AG10803 (cell line): ENCODE measurements at regions not wholly inside any gene's neighbourhood (a gene's known extent, or its start where the extent isn't known, plus 50 kb on each side); places are given as distances from the start of the nearest gene placed in this dataset.

ENCODE experiments used
- DNase-seq: peaks from one replicate; pipeline ENCODE4 v3.0.0; 2010; ENCODE audit warnings: low read depth
- H3K4me3 ChIP-seq: 2 replicates; pipeline ENCODE4 v1.5.1; 2011; ENCODE audit warnings: mild to moderate bottlenecking, low read length, control low read depth
- TF ChIP-seq, protein P1 (sequence below): conservative IDR thresholded peaks from 2 replicates; pipeline ENCODE4 v1.5.1; 2011; ENCODE audit warnings: mild to moderate bottlenecking, low read length, control low read depth, inconsistent platforms

DNA sequence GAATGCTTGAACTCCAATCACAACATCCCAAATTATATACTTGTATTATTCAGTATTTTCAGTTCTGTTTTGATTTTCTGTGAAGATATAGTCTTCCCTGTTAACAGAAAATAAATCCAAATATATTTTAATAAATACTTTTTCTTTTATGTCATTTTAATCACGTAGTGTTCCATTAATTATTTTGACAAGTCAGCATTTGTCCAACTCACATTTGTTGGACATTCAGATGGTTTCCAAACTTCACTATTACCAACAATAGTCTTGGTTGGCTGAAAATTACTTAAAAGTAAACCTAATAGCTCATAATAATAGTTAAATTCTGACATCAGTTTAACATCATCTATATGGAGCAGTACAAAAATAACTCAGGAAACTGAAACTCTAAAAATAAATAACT, 60.7 kb upstream of the SPANXD start:
- no peak overlapping the region for H3K4me3 ChIP-seq
- no peak for DNase-seq
- TF ChIP-seq, protein P1, sequence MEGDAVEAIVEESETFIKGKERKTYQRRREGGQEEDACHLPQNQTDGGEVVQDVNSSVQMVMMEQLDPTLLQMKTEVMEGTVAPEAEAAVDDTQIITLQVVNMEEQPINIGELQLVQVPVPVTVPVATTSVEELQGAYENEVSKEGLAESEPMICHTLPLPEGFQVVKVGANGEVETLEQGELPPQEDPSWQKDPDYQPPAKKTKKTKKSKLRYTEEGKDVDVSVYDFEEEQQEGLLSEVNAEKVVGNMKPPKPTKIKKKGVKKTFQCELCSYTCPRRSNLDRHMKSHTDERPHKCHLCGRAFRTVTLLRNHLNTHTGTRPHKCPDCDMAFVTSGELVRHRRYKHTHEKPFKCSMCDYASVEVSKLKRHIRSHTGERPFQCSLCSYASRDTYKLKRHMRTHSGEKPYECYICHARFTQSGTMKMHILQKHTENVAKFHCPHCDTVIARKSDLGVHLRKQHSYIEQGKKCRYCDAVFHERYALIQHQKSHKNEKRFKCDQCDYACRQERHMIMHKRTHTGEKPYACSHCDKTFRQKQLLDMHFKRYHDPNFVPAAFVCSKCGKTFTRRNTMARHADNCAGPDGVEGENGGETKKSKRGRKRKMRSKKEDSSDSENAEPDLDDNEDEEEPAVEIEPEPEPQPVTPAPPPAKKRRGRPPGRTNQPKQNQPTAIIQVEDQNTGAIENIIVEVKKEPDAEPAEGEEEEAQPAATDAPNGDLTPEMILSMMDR: no peak

DNA sequence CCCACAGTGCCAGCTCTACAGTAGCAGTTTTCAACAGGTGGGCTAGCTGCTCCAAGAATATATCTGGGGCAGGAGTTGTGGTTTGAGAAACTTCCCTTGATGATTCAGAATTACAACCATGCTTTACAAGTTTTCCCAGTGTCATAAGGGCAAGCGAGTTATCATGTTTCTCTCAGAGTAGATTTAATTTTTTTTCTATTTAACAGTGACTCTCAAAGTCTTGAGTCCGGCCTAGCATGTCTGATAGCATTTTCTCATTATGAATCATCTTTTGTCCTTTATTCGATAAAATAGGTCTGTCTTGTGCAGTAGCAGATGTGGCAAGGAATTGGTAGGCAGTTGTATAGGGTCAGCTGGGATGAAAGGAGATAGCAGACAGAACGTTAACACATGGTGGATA, 62.2 kb upstream of the SPANXD start:
- TF ChIP-seq, protein P1: no peak
- peak; percentile 0 for DNase-seq

DNA sequence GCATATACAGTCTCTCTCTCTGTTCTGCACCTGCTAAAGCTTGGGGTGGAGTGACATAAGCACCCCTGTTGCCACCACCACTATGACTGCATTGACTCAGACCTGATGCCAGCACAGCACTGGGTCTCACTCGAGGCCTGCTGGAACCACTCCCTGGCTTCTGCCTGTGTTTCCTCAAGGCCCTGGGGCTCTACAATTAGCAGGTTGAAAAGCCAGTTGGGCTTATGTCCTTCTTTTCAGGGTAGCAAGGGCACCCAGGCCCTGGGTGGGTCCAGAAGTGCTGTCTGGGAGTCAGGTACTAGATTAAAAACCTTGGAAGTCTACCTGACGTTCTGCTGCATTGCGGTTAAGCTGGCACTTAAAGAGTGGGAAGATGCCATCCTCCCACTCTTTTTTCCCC, 50.5 kb upstream of the MAGEC3 start:
- TF ChIP-seq, protein P1: no peak
- DNase-seq: no peak

More for the DNA sequence above, 62.2 kb upstream of the SPANXD start:
- no peak overlapping the region for H3K4me3 ChIP-seq

More for the DNA sequence above, 50.5 kb upstream of the MAGEC3 start:
- H3K4me3 ChIP-seq: no peak overlapping the region
